ENCODE measurements at regions not wholly inside any gene's neighbourhood (a gene's known extent, or its start where the extent isn't known, plus 50 kb on each side); places are given as distances from the start of the nearest gene placed in this dataset.

- WGBS (ENCODE audit: insufficient coverage): 100% methylated on average over 3 of the region's 7 CpGs
- ChIA-PET POLR2A (no interaction called here), CTCF (no interaction called here)
- DNase-seq: no peak
- Histone ChIP-seq H3K27me3 (replicated peaks in 2 of 5; ENCODE audit: control insufficient read depth in 4 of 5, insufficient read depth in 5 of 5, low read length in 4 of 5) (peaks cover 0 to 14% (median 3%) of the 10 kb centered on the region in 5 experiments), H3K4me3 (ENCODE audit: control insufficient read depth in 1 of 7, extremely low read depth in 1 of 7, insufficient read depth in 4 of 7, low read depth in 2 of 7, low read length in 6 of 7) (no peak overlapping the region), H3K4me1 (ENCODE audit: control extremely low read depth in 1 of 4, control insufficient read depth in 4 of 4, insufficient read depth in 4 of 4, low read length in 3 of 4) (no peaks in the 10 kb centered on the region), H3K9me3 (ENCODE audit: control extremely low read depth in 1 of 5, control insufficient read depth in 4 of 5, insufficient read depth in 2 of 5, low read depth in 1 of 5, low read length in 4 of 5) (peaks cover 0 to 5% (median 1%) of the 10 kb centered on the region in 5 experiments), H3K36me3 (ENCODE audit: control insufficient read depth in 4 of 4, insufficient read depth in 4 of 4, low read length in 3 of 4) (no peaks in the 10 kb centered on the region), H3K27ac (ENCODE audit: insufficient read depth in 1 of 2, low read depth in 1 of 2, low read length in 2 of 2, poor library complexity in 1 of 2, severe bottlenecking in 2 of 2) (no peak overlapping the region)
These were observed 58.1 kb upstream of the TMEM215 start for GRCh38 chr9:32725066-32725860.

DNA sequence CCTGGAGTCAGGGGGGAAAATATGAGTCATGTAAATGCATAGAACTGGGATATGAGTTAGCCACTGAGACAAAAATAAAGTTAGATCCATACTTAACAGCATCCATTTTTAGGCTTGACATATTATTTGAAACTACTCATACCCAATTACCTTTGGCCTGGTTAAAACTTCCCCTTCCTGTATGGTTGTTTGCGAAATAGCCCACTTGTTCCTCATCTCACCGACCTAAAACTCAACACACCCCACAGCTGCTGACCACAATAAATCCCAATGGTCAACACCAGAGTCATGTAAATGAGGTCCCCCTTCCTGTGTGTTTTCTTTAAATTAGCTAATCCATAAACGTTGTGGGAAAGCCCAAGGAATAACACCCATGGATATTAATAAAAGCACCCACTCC lies 55.2 kb upstream of the TMEM215 start:
- peaks cover 0 to 6% (median 0%) of the 10 kb centered on the region in 5 experiments for H3K27me3 ChIP-seq (replicated peaks in 2 of 5; ENCODE audit: control insufficient read depth in 4 of 5, insufficient read depth in 5 of 5, low read length in 4 of 5)
- no peak overlapping the region for H3K4me3 ChIP-seq (ENCODE audit: control insufficient read depth in 1 of 7, extremely low read depth in 1 of 7, insufficient read depth in 4 of 7, low read depth in 2 of 7, low read length in 6 of 7)
- CTCF ChIA-PET: no interaction called here
- H3K36me3 ChIP-seq (ENCODE audit: control insufficient read depth in 4 of 4, insufficient read depth in 4 of 4, low read length in 3 of 4): no peaks in the 10 kb centered on the region
- no peak overlapping the region for H3K27ac ChIP-seq (ENCODE audit: insufficient read depth in 1 of 2, low read depth in 1 of 2, low read length in 2 of 2, poor library complexity in 1 of 2, severe bottlenecking in 2 of 2)
- DNase-seq: no peak
- 44% methylated on average over 2 of the region's 3 CpGs for WGBS (ENCODE audit: insufficient coverage)
- H3K4me1 ChIP-seq (ENCODE audit: control extremely low read depth in 1 of 4, control insufficient read depth in 4 of 4, insufficient read depth in 4 of 4, low read length in 3 of 4): no peaks in the 10 kb centered on the region
- POLR2A ChIA-PET: no interaction called here
- H3K9me3 ChIP-seq (ENCODE audit: control extremely low read depth in 1 of 5, control insufficient read depth in 4 of 5, insufficient read depth in 2 of 5, low read depth in 1 of 5, low read length in 4 of 5): peaks cover 0 to 5% (median 1%) of the 10 kb centered on the region in 5 experiments
